ENCODE measurements at regions not wholly inside any gene's neighbourhood (a gene's known extent, or its start where the extent isn't known, plus 50 kb on each side); places are given as distances from the start of the nearest gene placed in this dataset.

DNA sequence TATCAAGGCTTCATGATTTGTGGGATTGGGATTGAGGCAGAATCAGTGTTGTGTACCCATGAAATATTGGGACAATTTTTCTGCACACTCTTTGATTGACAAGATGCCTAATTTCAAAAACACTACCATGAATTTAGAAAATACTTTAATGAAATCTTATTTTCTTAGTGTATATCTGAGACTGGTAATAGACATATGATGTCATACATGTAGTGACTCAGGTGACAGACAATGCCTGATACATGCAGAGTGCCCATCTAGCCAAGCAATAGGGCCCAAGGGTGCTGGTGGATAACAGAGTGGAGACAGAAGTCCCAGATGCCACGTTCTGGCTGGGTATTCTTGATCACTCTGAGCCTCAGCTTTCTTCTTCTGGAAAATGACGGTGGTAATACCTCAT lies 279.6 kb upstream of the ARID1B start:
- no peaks in the 10 kb centered on the region for H3K27me3 ChIP-seq (ENCODE audit: insufficient read depth, low read length)
- no peak overlapping the region for H3K4me3 ChIP-seq (replicated peaks in 1 of 2; ENCODE audit: low read depth in 1 of 2, low read length in 2 of 2)
- no peaks in the 10 kb centered on the region for H3K9me3 ChIP-seq (ENCODE audit: control insufficient read depth in 1 of 2, insufficient read depth in 1 of 2, low read depth in 1 of 2, low read length in 2 of 2)
- BruUV-seq (replicated peaks) = no TSS peak
- ChIA-PET POLR2A (no interaction called here), RAD21 (ENCODE audit: low non-redundant PET in 1 of 2, low total read pairs in 2 of 2, uncharacterized antibody in 2 of 2, unreplicated experiment in 2 of 2) (no interaction called here), CTCF (no interaction called here)
- H3K79me2 ChIP-seq (ENCODE audit: insufficient read depth, low read length) = no peaks in the 10 kb centered on the region
- no peak for ATAC-seq
- intact Hi-C loops (cut with micrococcal nuclease) = no loop called here
- no peak overlapping the region for H3K27ac ChIP-seq (ENCODE audit: low read depth, low read length)
- H2AFZ ChIP-seq (ENCODE audit: low read depth, low read length, poor library complexity, severe bottlenecking) = no peak overlapping the region
- H3K36me3 ChIP-seq (ENCODE audit: control insufficient read depth in 1 of 2, insufficient read depth in 2 of 2, low read length in 2 of 2) = no peaks in the 10 kb centered on the region
- H3K9ac ChIP-seq (ENCODE audit: low read length) = no peak overlapping the region
- no peak for TF ChIP-seq REST (IDR thresholded peaks at IDR 0.05; ENCODE audit: low read depth)
- no peak for TF ChIP-seq EGR1 (IDR thresholded peaks at IDR 0.05; ENCODE audit: low read depth)
- no peak for TF ChIP-seq SIN3A (IDR thresholded peaks at IDR 0.05; ENCODE audit: low read depth)
- no peak for TF ChIP-seq ZFX (IDR thresholded peaks at IDR 0.05)
- TF ChIP-seq POLR2AphosphoS5 (IDR thresholded peaks at IDR 0.05; ENCODE audit: low read depth, low read length) = no peak
- TF ChIP-seq CBX3 (IDR thresholded peaks at IDR 0.05; ENCODE audit: low read depth) = no peak
- no peak for TF ChIP-seq ZNF274 (IDR thresholded peaks at IDR 0.05; ENCODE audit: low read depth, low read length)
- TF ChIP-seq EZH2 (IDR thresholded peaks at IDR 0.05) = no peak
- TF ChIP-seq, protein P1, sequence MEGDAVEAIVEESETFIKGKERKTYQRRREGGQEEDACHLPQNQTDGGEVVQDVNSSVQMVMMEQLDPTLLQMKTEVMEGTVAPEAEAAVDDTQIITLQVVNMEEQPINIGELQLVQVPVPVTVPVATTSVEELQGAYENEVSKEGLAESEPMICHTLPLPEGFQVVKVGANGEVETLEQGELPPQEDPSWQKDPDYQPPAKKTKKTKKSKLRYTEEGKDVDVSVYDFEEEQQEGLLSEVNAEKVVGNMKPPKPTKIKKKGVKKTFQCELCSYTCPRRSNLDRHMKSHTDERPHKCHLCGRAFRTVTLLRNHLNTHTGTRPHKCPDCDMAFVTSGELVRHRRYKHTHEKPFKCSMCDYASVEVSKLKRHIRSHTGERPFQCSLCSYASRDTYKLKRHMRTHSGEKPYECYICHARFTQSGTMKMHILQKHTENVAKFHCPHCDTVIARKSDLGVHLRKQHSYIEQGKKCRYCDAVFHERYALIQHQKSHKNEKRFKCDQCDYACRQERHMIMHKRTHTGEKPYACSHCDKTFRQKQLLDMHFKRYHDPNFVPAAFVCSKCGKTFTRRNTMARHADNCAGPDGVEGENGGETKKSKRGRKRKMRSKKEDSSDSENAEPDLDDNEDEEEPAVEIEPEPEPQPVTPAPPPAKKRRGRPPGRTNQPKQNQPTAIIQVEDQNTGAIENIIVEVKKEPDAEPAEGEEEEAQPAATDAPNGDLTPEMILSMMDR (IDR thresholded peaks at IDR 0.05 in 2 of 3, conservative IDR thresholded peaks at IDR 0.05 in 1 of 3; ENCODE audit: borderline replicate concordance in 1 of 3, insufficient read depth in 1 of 3, low read depth in 2 of 3, low read length in 2 of 3) = no peak
- TF ChIP-seq, protein P2, sequence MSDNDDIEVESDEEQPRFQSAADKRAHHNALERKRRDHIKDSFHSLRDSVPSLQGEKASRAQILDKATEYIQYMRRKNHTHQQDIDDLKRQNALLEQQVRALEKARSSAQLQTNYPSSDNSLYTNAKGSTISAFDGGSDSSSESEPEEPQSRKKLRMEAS (IDR thresholded peaks at IDR 0.05) = no peak
- no peak for TF ChIP-seq ELF1 (IDR thresholded peaks at IDR 0.05; ENCODE audit: borderline replicate concordance, low read depth)
- no peak for TF ChIP-seq TCF7L2 (IDR thresholded peaks at IDR 0.05; ENCODE audit: borderline replicate concordance, extremely low read depth, insufficient read depth, insufficient read length)
- no peak for TF ChIP-seq YY1 (IDR thresholded peaks at IDR 0.05; ENCODE audit: extremely low read depth, insufficient replicate concordance, low read depth, low read length)
- no peak for TF ChIP-seq JUND (IDR thresholded peaks at IDR 0.05)
- TF ChIP-seq RAD21 (IDR thresholded peaks at IDR 0.05; ENCODE audit: low read depth) = no peak
- no peak for TF ChIP-seq SRF (IDR thresholded peaks at IDR 0.05; ENCODE audit: low read depth)
- no peaks in the 10 kb centered on the region for H4K20me1 ChIP-seq (ENCODE audit: insufficient read depth)
- no peak for DNase-seq (ENCODE audit: low read depth, low spot score)
- no peak overlapping the region for H3K4me2 ChIP-seq (ENCODE audit: low read length)
- no peaks in the 10 kb centered on the region for H3K9me2 ChIP-seq (ENCODE audit: insufficient read depth)
- no peaks in the 10 kb centered on the region for H3K4me1 ChIP-seq (ENCODE audit: control insufficient read depth in 1 of 2, insufficient read depth in 2 of 2, low read length in 2 of 2)
